Suppressor macrophage (primary cell): ENCODE measurements at regions not wholly inside any gene's neighbourhood (a gene's known extent, or its start where the extent isn't known, plus 50 kb on each side); places are given as distances from the start of the nearest gene placed in this dataset.

Experiments
- DNase-seq, 4 experiments: peaks; one replicate each; pipeline ENCODE4 v3.0.0-alpha.2; 2020 to 2022

DNA sequence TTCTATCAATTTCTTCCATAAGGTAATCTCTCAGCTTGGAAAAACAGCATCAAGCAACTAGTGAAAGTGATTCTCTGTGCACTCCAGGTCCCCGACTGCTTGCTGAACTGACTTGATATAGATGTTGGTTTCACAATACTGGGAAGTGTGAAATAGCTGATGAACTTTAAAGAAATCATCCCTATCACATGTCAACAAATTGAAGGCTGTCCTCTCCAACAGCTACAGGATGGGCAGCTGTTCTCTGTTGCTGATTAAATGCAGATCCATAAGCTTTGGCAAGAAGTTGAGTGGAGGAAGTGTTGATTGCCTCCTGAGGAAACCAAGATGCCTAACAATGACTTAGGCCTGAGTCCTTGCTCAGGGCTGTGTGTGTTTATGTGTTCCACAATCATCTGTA, 130.4 kb upstream of the GDF10 start:
- DNase-seq, result peak in 3 of 4 experiments; percentile 46 to 71 (median 59)

GRCh38 chr10:47173929-47174442, 126.0 kb upstream of the GDF10 start:
- DNase-seq, result no peak

GRCh38 chr10:47175181-47176123, 124.5 kb upstream of the GDF10 start:
- no peak for DNase-seq

DNA sequence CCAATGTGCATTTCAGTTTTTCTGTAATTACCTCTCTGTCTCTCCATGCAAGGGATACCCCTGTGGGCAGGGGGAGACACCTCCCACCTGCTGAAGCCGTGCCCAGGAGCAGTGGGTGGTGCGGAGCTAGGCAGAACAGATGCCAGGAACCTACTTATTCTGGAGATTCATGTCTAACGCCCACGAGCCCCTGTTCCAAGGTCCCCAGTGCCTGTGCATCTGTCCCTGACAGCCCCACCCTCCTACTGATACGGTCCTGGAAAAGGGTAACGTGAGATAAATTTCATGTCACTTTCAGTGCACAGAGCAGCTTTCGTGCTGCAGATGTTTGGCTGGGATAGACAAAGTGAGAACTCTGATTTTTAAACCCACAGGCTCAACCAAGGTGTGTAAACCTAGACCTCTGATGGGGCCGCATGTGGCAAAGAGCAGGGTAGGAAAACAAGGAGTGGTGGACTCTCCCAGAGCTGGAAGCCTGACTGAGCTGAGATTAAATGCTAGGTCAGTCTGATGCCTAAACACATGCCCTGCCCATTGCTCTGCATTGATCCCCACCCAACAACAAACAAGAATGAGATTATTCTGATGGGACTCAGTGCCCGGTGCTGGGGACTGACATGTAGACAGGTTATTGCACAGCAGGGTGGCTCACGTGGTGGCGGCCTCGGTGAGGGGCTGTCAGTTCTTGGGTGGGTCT, 123.6 kb upstream of the GDF10 start:
- no peak for DNase-seq

DNA sequence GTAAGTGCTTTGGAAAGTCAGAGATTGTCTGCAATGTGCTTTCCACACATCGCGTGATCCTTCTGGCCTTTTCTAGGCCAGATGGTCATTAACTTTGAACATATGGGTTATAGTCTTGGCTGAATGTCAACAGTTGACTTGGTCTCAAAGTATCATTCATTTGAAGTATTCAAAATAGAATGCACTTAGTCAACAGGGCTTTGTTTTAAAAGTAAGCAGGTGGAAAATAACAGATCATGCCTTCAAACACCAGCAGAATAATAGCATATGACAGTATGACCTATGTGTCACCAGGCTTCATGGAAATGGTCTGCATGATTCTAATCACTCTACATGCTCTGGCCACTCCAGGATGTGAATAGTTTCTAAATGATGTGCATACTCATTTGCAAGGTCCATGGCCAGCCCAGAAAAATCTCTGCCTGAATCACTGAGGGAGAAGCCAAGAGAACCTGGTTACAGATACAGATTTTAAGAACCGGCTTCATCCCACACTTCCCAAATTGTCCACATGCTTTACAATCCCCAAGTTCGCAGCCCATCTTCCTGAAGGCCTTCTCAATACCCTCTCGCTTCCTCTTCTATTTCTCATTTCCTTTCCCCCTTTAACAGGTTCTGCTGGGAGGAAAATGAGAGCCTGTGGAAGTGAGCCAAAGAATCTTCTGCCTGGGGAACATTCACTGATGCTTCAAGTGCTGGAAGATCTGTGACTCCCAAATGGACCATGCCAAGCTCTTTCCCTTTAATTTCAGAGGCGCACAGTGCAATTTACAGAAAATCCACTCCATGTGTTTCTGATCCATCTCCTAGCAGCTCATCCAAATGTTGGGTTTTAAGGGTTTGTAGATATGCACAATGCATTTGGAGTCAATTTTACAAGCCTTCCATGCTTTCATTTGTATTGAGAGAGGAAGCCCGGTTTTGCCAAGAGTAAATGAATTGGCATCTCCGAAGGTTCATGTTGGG, 122.8 kb upstream of the GDF10 start:
- no peak for DNase-seq

- DNase-seq, result no peak
Observed at GRCh38 chr10:47178537-47179290, 121.3 kb upstream of the GDF10 start.

DNA sequence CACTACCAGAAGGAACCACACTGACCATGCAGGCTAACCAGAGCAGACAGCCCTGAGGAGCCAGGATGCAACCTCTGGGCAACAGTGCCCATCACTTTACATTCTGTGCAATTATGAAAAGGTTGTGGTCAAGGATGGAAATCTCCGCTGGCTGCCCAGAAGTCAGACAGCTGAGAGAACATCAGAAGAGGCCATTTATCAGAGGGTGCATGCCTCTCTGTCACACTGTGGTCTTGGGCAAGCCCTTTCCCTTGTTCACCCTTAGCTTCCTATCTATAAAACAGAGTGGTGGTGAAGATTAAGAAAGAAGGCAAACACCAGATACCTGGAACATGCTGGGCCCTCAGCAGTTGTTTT, 120.7 kb upstream of the GDF10 start:
- no peak for DNase-seq

GRCh38 chr10:47181052-47181849, 118.7 kb upstream of the GDF10 start:
- DNase-seq, result peak in 2 of 4 experiments; percentile 16 to 20

- DNase-seq, result no peak
Observed at GRCh38 chr10:47182934-47183703, 116.9 kb upstream of the GDF10 start.

GRCh38 chr10:47183704-47184041, 116.3 kb upstream of the GDF10 start:
- DNase-seq, result no peak

DNA sequence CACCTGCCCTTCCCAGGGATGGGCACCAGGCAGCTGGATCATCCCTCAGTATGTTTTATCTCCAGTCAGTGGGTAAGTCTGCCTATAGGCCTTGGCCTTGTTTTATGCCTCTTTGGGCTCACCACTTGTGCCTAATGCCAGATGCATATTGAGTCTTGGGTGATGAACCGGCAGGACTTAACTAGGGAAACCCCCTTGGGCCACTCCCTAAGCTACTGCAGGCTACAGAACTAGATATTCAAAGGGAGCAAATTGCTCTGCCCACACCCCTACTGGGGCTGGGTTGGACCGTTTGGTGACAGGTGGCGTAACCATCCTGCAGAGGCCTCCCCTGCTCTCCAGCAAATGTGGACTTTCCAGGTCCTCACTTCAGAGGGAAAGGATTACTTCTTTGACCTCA, 115.7 kb upstream of the GDF10 start:
- DNase-seq, result no peak

DNA sequence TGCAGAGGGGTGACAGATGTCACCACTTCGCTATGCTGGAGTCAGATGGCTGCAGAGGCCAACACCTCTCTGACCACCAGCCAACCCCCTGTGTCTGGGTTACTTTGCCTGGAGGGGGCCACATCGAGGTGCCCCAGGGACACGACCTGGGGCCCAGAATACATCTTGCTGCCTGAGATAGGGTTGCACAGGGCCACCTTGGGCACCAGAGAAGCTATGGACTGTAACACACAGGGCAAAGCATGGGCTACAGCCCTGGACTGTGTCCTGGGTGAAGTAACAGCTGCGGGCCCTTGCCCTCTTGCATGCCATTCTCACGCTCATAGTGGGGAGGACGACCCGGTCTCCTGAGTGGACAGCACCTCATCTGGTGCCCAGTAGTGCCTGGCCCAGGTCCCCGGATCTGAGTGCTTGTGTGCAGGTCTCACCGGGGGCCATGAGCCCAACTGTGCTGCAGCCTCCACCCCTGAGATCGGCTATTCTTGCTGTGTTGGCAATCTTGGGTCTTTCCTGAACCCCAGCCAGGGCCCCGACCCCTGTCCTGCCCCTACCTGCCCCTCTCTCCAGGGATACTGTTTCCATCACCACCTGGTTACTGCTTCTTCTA, 115.2 kb upstream of the GDF10 start:
- no peak for DNase-seq

GRCh38 chr10:47186941-47187340, 113.1 kb upstream of the GDF10 start:
- DNase-seq, result no peak

DNA sequence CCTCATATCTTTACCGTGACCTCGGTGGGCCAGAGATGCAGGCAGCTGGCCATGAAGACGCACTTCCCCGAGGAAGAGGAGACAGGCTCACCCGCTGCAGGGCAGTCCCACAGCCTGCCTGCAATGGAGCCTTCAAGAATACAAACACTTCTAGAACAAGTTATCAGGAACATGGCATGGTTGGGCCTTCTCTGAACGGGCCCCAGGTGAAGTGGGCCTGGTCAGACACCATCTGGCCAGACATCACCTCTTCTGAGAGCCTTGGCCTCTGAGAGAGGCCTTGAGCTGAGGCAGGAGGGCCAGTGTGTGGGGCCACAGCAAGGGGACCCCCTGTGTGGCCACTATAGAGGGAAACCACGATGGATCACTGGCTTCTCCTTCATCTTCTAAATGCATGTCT, 112.4 kb upstream of the GDF10 start:
- DNase-seq, result no peak

DNA sequence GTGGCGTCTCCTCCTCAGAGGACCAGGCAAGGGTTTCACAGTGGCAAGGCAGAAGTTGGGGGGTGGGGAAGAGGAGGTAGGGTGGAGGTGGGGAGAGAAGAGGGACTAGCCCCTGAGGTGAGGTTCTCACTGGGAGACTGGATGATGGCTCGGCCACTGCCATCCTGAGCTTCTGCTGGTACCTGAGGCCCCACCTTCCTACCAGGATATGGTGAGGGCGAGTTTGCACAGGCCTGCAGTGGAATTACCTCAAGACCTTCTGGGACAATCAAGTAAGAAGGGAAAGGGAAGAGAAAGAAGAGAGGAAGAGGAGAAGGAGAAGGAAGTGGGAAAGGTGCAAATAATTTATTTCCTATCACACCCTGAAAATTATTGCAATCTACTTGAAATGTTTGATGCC, 111.8 kb upstream of the GDF10 start:
- DNase-seq, result no peak

GRCh38 chr10:47189802-47190201, 110.2 kb upstream of the GDF10 start:
- no peak for DNase-seq

- no peak for DNase-seq
Observed at GRCh38 chr10:47190301-47190700, 109.7 kb upstream of the GDF10 start.

DNA sequence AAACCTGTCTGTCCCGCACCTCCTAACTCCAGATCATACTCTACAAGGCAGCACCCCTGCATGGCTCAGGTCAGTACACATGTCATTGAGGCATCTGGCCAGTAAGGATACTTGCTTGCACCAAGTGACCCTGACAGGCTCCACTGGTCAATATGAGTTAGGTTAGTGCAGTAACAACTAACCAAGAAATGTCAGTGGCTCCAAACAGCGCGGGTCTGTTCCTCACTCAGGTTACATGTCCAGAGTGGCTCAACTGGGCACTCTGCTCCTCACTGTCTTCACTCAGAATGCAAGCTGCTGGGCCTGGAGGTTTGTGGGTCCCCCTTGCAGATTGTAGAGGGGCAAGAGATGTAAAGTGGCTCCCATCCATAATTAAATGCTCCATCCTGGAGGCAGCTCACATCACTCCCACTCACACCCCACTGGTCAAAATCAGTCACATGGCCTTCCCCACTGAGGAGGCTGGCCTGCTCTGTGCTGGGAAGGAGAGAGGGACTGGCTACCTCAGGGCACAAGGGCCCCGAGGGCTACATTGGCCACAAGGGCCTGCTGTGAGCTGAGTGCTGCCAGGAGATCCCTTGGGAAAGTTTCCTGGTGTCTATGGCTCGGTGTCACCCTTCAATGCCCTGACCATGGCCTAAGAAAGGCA, 109.1 kb upstream of the GDF10 start:
- no peak for DNase-seq

DNA sequence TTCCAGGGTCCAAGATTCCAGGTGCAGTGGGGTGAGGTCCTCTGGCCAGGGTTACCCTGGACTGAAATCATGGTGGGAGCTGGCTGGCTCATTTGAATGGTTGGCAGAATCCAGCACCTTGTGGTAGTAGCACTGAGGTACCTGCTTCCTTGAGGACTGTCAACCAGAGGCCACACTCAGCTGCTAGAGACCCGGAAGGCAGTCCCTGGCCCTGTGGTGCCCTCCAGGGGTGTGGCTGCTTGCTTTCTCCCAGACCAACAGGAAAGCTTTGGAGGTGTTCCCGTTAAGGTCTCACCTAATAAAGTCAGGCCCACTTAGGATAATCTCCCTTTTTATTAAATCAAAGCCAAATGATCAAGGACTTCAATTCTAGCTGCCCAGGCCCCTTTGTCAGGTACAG, 107.7 kb upstream of the GDF10 start:
- DNase-seq, result no peak
